ENCODE measurements at regions not wholly inside any gene's neighbourhood (a gene's known extent, or its start where the extent isn't known, plus 50 kb on each side); places are given as distances from the start of the nearest gene placed in this dataset.

DNA sequence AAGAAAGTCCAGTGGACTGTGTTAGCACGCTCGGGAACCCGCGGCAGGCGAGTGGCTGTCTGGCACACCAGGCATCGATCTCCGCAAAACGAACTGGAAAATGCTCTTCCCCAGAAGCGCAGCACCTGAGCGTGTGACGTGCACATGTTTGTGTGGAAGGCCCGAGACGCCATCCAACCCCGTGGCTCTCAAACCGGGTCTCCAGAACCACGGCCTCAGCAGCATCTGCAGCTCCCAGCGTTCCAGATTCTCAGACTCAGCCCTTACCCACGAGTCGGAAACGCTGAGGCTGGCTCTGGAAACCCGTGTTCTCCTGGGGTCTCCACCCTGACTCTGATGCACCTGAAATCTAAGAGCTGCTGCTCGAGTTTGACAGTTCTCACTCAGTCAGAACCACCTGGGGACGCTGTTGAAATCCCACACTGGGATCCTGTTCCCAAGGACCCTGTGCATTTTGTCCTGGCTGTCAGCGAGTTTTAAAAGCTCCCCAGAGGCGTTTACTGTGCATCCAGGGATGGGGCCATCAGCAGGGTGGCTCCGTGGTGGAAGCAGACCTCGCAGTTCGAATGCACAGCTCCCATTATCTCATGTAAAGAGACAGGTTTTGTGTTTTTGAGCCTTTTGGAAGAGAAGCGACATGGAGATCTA is 69.0 kb downstream of the DLL1 start:
- TF ChIP-seq, protein P1, sequence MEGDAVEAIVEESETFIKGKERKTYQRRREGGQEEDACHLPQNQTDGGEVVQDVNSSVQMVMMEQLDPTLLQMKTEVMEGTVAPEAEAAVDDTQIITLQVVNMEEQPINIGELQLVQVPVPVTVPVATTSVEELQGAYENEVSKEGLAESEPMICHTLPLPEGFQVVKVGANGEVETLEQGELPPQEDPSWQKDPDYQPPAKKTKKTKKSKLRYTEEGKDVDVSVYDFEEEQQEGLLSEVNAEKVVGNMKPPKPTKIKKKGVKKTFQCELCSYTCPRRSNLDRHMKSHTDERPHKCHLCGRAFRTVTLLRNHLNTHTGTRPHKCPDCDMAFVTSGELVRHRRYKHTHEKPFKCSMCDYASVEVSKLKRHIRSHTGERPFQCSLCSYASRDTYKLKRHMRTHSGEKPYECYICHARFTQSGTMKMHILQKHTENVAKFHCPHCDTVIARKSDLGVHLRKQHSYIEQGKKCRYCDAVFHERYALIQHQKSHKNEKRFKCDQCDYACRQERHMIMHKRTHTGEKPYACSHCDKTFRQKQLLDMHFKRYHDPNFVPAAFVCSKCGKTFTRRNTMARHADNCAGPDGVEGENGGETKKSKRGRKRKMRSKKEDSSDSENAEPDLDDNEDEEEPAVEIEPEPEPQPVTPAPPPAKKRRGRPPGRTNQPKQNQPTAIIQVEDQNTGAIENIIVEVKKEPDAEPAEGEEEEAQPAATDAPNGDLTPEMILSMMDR (IDR thresholded peaks at IDR 0.05): no peak
- no peak for TF ChIP-seq POLR2A (IDR thresholded peaks at IDR 0.05)

Measured in testis (tissue), 2 donors.